NOMO-1 (cell line): ENCODE measurements at regions not wholly inside any gene's neighbourhood (a gene's known extent, or its start where the extent isn't known, plus 50 kb on each side); places are given as distances from the start of the nearest gene placed in this dataset.
"Not testable (repeated sequence)": the region's sequence is repeated elsewhere in the genome, so short reads cannot be mapped to it uniquely, and the experiment has no call there.

ENCODE experiments used
- DNase-seq, 2 experiments: peaks; one replicate each; lab custom pipeline; 2025; ENCODE audit not compliant: unreplicated experiment in 2 of 2; lab: John Stamatoyannopoulos, UW

GRCh38 chr20:43365691-43366090, 92.0 kb upstream of the SRSF6 start:
- no peak for DNase-seq

- DNase-seq = no peak
Observed at GRCh38 chr20:43364001-43364400, 93.7 kb upstream of the SRSF6 start.

- no peak for DNase-seq
Observed at GRCh38 chr20:43363506-43363905, 94.2 kb upstream of the SRSF6 start.

- no peak for DNase-seq
Observed at GRCh38 chr20:43361526-43361925, 96.2 kb upstream of the SRSF6 start.

- DNase-seq = no peak
Observed at GRCh38 chr20:43360016-43360415, 97.7 kb upstream of the SRSF6 start.

DNA sequence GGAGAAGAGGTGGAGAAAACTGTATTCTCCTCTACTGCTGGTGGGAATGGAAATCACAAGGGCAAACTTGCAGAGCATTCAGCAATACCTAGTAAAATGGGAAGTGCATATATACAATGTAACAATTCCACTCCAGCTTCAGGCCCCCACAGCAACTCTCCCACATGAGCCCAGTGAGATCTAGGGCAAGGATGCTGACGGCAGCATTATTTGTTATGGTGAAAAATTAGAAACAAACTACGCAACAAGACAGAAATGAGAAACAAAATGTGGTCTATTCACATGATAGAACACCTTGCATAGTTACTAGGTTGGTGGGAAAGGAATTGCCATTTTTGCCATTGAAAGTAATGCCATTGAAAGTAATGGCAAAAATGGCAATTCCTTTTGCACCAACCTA, 98.9 kb upstream of the SRSF6 start:
- DNase-seq = no peak

- no peak for DNase-seq
Observed at GRCh38 chr20:43357352-43357751, 100.3 kb upstream of the SRSF6 start.

DNA sequence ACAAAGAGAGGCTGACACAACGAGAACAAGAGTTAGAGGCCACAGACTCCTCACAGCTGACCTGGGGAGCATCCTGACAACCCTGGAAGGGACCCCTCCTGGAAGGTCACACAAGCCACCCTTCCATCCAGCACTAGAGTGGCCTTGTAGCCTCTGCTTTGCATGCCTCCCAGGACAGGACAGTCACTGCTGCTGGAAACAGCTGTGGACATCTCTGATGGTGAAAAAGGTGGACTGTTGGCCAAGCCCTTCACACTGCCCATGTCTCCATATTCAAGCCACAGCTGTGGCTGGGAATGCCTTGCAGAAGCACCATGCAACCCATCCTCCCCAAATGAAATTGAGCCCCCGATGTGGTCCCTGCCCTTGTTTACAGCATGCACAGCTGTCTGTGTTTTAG, 102.1 kb upstream of the SRSF6 start:
- no peak for DNase-seq

DNA sequence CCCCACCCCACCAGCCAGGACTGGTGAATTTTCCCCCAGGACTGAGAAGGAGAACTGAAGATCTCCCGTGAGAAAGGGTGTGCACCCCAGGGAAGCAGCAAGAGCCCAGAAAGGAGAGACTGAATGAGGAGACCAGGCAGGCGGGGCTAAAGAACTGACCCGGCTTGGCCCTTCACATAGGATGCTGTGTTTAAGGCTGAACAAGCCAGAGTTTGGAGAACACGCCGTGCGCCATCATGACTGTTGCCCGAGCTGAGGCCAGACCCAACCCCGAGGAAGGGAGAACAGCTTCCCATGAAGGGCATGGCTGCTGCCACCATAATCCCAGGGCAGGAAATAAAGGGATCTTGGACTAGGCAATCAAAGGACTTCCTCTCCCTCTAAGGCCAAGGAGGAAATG, 104.7 kb upstream of the SRSF6 start:
- no peak for DNase-seq

DNA sequence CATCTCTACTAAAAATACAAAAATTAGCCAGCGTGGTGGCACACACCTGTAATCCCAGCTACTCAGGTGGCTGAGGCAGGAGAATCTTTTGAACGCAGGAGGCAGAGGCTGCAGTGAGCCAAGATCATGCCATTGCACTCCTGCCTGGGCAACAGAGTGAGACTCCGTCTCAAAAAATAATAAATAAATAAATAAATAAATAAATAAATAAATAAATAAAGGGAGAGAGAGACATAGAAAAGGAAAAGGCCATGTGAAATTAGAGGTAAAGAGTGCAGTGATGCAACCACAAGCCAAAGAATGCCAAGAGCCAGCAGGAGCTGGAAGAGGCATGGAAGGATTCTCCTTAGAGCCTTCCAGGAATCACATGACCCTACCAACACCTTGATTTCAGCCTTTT, 107.0 kb upstream of the SRSF6 start:
- DNase-seq = not testable (repeated sequence)

DNA sequence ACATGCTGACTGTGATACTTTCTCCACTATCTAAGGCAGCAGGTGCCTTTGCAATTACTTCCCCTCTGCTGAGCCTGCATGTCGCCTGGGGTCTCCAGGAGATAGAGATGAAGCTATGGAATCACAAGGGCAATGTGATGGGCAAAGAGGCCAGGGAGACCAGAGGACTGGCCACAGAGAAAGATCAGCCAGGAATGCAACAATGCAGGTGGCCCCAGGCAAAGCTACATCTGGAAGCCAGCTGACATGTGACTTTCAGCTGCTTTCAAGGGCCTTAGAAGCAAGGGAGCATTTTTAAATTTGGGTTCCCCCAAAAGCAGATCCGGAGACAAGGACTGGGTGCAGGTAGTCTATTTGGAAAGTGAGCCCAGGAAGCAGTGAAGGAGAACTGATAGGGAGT, 107.9 kb upstream of the SRSF6 start:
- no peak for DNase-seq

DNA sequence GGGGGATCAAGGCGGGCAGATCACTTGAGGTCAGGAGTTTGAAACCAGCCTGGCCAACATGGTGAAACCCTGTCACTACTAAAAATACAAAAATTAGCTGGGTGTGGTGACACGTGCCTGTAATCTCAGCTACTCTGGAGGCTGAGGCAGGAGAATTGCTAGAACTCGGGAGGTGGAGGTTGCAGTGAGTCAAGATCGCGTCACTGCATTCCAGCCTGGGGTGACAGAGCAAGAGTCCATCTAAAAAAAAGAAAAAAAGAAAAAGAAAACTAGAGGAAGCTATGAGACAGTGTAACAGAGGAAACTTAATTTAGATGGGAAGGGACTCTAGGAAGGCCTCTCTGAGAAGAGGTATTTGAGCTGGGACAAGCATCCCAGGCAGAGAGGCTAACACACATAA, 109.9 kb upstream of the SRSF6 start:
- DNase-seq = not testable (repeated sequence)

GRCh38 chr20:43345676-43346075, 112.0 kb upstream of the SRSF6 start:
- no peak for DNase-seq

GRCh38 chr20:43341511-43341910, 116.2 kb upstream of the SRSF6 start:
- DNase-seq = no peak

DNA sequence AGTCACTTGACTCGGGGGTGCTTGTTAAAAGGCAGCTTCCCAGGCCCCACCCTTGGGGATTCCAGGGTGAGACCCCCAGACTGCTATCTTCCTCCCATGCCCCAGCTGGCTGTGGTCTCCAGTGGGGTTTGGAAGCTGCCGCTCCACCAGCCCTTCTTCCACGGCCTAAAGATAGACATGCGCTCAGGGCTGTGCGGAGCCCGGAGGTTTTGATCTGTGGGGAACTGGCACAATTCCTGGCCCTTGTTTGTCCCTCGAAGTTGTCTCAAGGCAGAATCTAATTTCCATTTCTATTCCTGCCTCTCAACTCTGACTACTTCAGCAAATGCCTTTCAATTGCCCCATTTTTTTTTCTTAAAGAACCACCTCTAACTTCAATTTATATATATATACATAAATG, 120.7 kb upstream of the SRSF6 start:
- no peak for DNase-seq

- DNase-seq = no peak
Observed at GRCh38 chr20:43334080-43334479, 123.6 kb upstream of the SRSF6 start.

- DNase-seq = no peak
Observed at GRCh38 chr20:43331906-43332305, 125.8 kb upstream of the SRSF6 start.

- no peak for DNase-seq
Observed at GRCh38 chr20:43328697-43329096, 129.0 kb upstream of the SRSF6 start.

- not testable (repeated sequence) for DNase-seq
Observed at GRCh38 chr20:43327234-43327633, 130.5 kb upstream of the SRSF6 start.

- DNase-seq = no peak
Observed at GRCh38 chr20:43325926-43326325, 131.8 kb upstream of the SRSF6 start.

DNA sequence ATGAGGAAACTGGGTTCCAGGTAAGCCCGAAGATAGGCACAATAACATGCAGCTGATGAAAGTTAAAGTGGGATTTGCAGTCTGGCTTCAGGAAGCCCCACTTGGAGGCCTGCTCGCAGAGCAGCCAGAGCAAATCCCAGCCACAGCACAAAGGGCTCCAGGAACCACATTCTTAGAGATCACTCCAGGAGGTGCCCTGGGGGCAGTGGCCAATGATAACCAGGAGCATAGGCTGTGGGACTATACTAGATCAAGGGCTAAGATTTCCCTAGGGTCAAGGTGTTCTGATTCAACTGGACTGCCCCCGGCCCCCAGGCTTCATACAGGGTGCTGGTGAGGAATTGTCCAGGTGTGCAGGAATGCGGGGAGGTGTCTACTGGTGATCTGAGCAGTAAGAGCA, 133.9 kb upstream of the PTPRT start:
- DNase-seq = no peak

- no peak for DNase-seq
Observed at GRCh38 chr20:43322851-43323250, 133.1 kb upstream of the PTPRT start.

GRCh38 chr20:43320536-43320935, 130.8 kb upstream of the PTPRT start:
- no peak for DNase-seq
